A673 (cell line): ENCODE measurements at regions not wholly inside any gene's neighbourhood (a gene's known extent, or its start where the extent isn't known, plus 50 kb on each side); places are given as distances from the start of the nearest gene placed in this dataset.

ENCODE experiments used
- BruUV-seq: library from RNA; stranded (reverse); fragments of 400-500 nt; replicated peaks from 2 replicates; lab custom pipeline; 2021; lab: Mats Ljungman, UMichigan
- CTCF ChIA-PET: fragments of 300-600 bp; sonication (Branson Sonifier 250); formaldehyde crosslinking; loops from one replicate; lab custom pipeline; 2022; ENCODE audit warnings: antibody characterized with exemption; lab: Charles Lee
- POLR2A ChIA-PET: fragments of 300-600 bp; sonication (Branson Sonifier 250); formaldehyde crosslinking; loops from one replicate; lab custom pipeline; 2022; ENCODE audit warnings: antibody characterized with exemption; ENCODE audit not compliant: low non-redundant PET; lab: Charles Lee
- DNase-seq: peaks from one replicate; pipeline ENCODE4 v3.0.0-alpha.2; 2015; ENCODE audit warnings: low spot score
- H3K27ac ChIP-seq: fragments of 200-600 bp; sonication (generic); 2 replicates; pipeline ENCODE4 v1.5.1; 2016; ENCODE audit warnings: mixed run types, low read depth, mild to moderate bottlenecking, mixed read lengths, antibody characterized with exemption, low read length; ENCODE audit not compliant: poor library complexity, severe bottlenecking
- H3K27me3 ChIP-seq: fragments of 200-600 bp; sonication (generic); replicated peaks from 2 replicates; pipeline ENCODE4 v1.6.1; 2017; ENCODE audit warnings: mixed run types, low read depth, mild to moderate bottlenecking, mixed read lengths, antibody characterized with exemption, low read length; ENCODE audit not compliant: insufficient read depth, poor library complexity
- H3K36me3 ChIP-seq: fragments of 200-600 bp; sonication (generic); 2 replicates; pipeline ENCODE4 v1.6.1; 2016; ENCODE audit warnings: mixed run types, mild to moderate bottlenecking, mixed read lengths, antibody characterized with exemption, low read length; ENCODE audit not compliant: insufficient read depth, poor library complexity, severe bottlenecking
- H3K4me1 ChIP-seq: fragments of 200-600 bp; sonication (generic); 2 replicates; pipeline ENCODE4 v1.6.1; 2017; ENCODE audit warnings: mixed run types, mild to moderate bottlenecking, mixed read lengths, antibody characterized with exemption, low read length; ENCODE audit not compliant: insufficient read depth, poor library complexity, severe bottlenecking
- H3K4me3 ChIP-seq: fragments of 200-600 bp; sonication (generic); 2 replicates; pipeline ENCODE4 v1.5.1; 2016; ENCODE audit warnings: low read depth, mixed run types, mild to moderate bottlenecking, mixed read lengths, low read length; ENCODE audit not compliant: poor library complexity, severe bottlenecking
- H3K9me3 ChIP-seq: fragments of 200-600 bp; sonication (generic); 2 replicates; pipeline ENCODE4 v1.6.1; 2016; ENCODE audit warnings: mixed run types, low read depth, mild to moderate bottlenecking, mixed read lengths, antibody characterized with exemption, low read length; ENCODE audit not compliant: poor library complexity, severe bottlenecking
- CTCF ChIP-seq: fragments of 300-800, 200-600 bp; sonication (generic); conservative IDR thresholded peaks from 2 replicates; pipeline ENCODE4 v1.5.1; 2017; ENCODE audit warnings: low read depth, mild to moderate bottlenecking, antibody characterized with exemption, low read length, moderate library complexity, mixed read lengths
- EZH2 ChIP-seq: fragments of 200-600 bp; sonication (generic); IDR thresholded peaks from 2 replicates; pipeline ENCODE4 v1.6.1; 2017; ENCODE audit warnings: borderline replicate concordance, low read depth, mild to moderate bottlenecking, mixed read lengths, antibody characterized with exemption, low read length; ENCODE audit not compliant: poor library complexity, severe bottlenecking
- intact Hi-C: fragments of 100-400 bp; cut with micrococcal nuclease; formaldehyde crosslinking; loops from one replicate; pipeline ENCODE4 v1.10.0; 2022; ENCODE audit not compliant: unreplicated experiment

- no peak overlapping the region for H3K27ac ChIP-seq
- H3K36me3 ChIP-seq: no peaks in the 10 kb centered on the region
- no peaks in the 10 kb centered on the region for H3K4me1 ChIP-seq
- TF ChIP-seq CTCF: no peak
- TF ChIP-seq EZH2: no peak
- ChIA-PET CTCF (no interaction called here), POLR2A (no interaction called here)
- intact Hi-C loops: no loop called here
- peaks cover 49% of the 10 kb centered on the region for H3K9me3 ChIP-seq
- no TSS peak for BruUV-seq
- DNase-seq: no peak
- no peak overlapping the region for H3K4me3 ChIP-seq
- H3K27me3 ChIP-seq: no peaks in the 10 kb centered on the region
Observed at GRCh38 chr17:14776791-14777190, 475.9 kb downstream of the HS3ST3B1 start.

GRCh38 chr17:14775731-14776492 lies 475.0 kb downstream of the HS3ST3B1 start:
- no peak overlapping the region for H3K4me3 ChIP-seq
- DNase-seq: no peak
- ChIA-PET POLR2A (no interaction called here), CTCF (no interaction called here)
- H3K9me3 ChIP-seq: peaks cover 50% of the 10 kb centered on the region
- H3K27me3 ChIP-seq: no peaks in the 10 kb centered on the region
- H3K27ac ChIP-seq: no peak overlapping the region
- BruUV-seq: no TSS peak
- TF ChIP-seq CTCF (no peak), EZH2 (no peak)
- intact Hi-C loops: no loop called here
- no peaks in the 10 kb centered on the region for H3K36me3 ChIP-seq
- H3K4me1 ChIP-seq: no peaks in the 10 kb centered on the region

- CTCF ChIA-PET: no interaction called here
- no peak overlapping the region for H3K4me3 ChIP-seq
- POLR2A ChIA-PET: no interaction called here
Observed at GRCh38 chr17:14774774-14775173, 473.9 kb downstream of the HS3ST3B1 start.

More at GRCh38 chr17:14774774-14775173, 473.9 kb downstream of the HS3ST3B1 start:
- intact Hi-C loops: no loop called here
- Histone ChIP-seq H3K27me3 (no peaks in the 10 kb centered on the region), H3K36me3 (no peaks in the 10 kb centered on the region), H3K27ac (no peak overlapping the region), H3K4me1 (no peaks in the 10 kb centered on the region), H3K9me3 (peaks cover 45% of the 10 kb centered on the region)
- TF ChIP-seq EZH2 (no peak), CTCF (no peak)
- DNase-seq: no peak
- BruUV-seq: no TSS peak
